ENCODE measurements at regions not wholly inside any gene's neighbourhood (a gene's known extent, or its start where the extent isn't known, plus 50 kb on each side); places are given as distances from the start of the nearest gene placed in this dataset.

GRCh38 chr9:29150606-29151005 lies 1577.3 kb upstream of the C9orf72 start:
- no peaks in the 10 kb centered on the region for H3K27me3 ChIP-seq (ENCODE audit: control insufficient read depth, insufficient read depth, low read length)
- H3K9me3 Mint-ChIP-seq = peaks cover 0 to 2% of the 10 kb centered on the region in 2 donors
- ATAC-seq = no peak
- no peaks in the 10 kb centered on the region for H3K36me3 ChIP-seq (ENCODE audit: control insufficient read depth, insufficient read depth, low read length)
- H3K36me3 Mint-ChIP-seq = no peaks in the 10 kb centered on the region
- no peak for TF ChIP-seq CTCF (IDR thresholded peaks at IDR 0.05)
- H3K27ac Mint-ChIP-seq = no peak overlapping the region
- no peaks in the 10 kb centered on the region for H3K4me1 ChIP-seq (ENCODE audit: control insufficient read depth, insufficient read depth, low read length)
- intact Hi-C loops (cut with micrococcal nuclease) = no loop called here
- H3K4me1 Mint-ChIP-seq = peaks cover 0 to 26% of the 10 kb centered on the region in 2 donors
- WGBS (ENCODE audit: insufficient coverage) = 91% methylated on average over 3 of the region's 3 CpGs
- H3K27me3 Mint-ChIP-seq (ENCODE audit: low read depth in 2 of 2) = no peaks in the 10 kb centered on the region
- H3K27ac ChIP-seq (ENCODE audit: low read length) = no peak overlapping the region
- no peak for DNase-seq
- H3K4me3 Mint-ChIP-seq = no peak overlapping the region
- no peak overlapping the region for H3K4me3 ChIP-seq (ENCODE audit: low read length)
- H3K9me3 ChIP-seq (ENCODE audit: control insufficient read depth, insufficient read depth, low read length) = peaks cover 8% of the 10 kb centered on the region

GRCh38 chr9:29160763-29161353 lies 1587.6 kb upstream of the C9orf72 start:
- H3K4me1 Mint-ChIP-seq = peaks cover 6 to 52% of the 10 kb centered on the region in 2 donors
- DNase-seq = no peak
- Histone ChIP-seq H3K27me3 (ENCODE audit: control insufficient read depth, insufficient read depth, low read length) (no peaks in the 10 kb centered on the region), H3K4me3 (ENCODE audit: low read length) (no peak overlapping the region), H3K4me1 (ENCODE audit: control insufficient read depth, insufficient read depth, low read length) (no peaks in the 10 kb centered on the region), H3K9me3 (ENCODE audit: control insufficient read depth, insufficient read depth, low read length) (no peaks in the 10 kb centered on the region), H3K27ac (ENCODE audit: low read length) (no peak overlapping the region), H3K36me3 (ENCODE audit: control insufficient read depth, insufficient read depth, low read length) (no peaks in the 10 kb centered on the region)
- no peaks in the 10 kb centered on the region for H3K27me3 Mint-ChIP-seq (ENCODE audit: low read depth in 2 of 2)
- no peak for ATAC-seq
- no peaks in the 10 kb centered on the region for H3K36me3 Mint-ChIP-seq
- H3K27ac Mint-ChIP-seq = no peak overlapping the region
- TF ChIP-seq CTCF (IDR thresholded peaks at IDR 0.05) = no peak
- intact Hi-C loops (cut with micrococcal nuclease) = loop anchor here (1.0 kb wide), 1 partner anchor 15 kb away; no protein-coding TSS in a partner anchor
- 87% methylated on average over 6 of the region's 6 CpGs for WGBS (ENCODE audit: insufficient coverage)
- H3K9me3 Mint-ChIP-seq = peaks cover 3 to 5% of the 10 kb centered on the region in 2 donors
- H3K4me3 Mint-ChIP-seq = no peak overlapping the region

- TF ChIP-seq CTCF (IDR thresholded peaks at IDR 0.05) = no peak
- H3K4me3 ChIP-seq (ENCODE audit: low read length) = no peak overlapping the region
- no CpG with 5 or more reads among the region's 3 CpGs for WGBS (ENCODE audit: insufficient coverage)
- no peak overlapping the region for H3K27ac ChIP-seq (ENCODE audit: low read length)
- Mint-ChIP-seq H3K4me1 (peaks cover 9 to 22% of the 10 kb centered on the region in 2 donors), H3K27me3 (ENCODE audit: low read depth in 2 of 2) (no peaks in the 10 kb centered on the region), H3K27ac (no peak overlapping the region), H3K9me3 (peaks cover 0 to 4% of the 10 kb centered on the region in 2 donors), H3K4me3 (no peak overlapping the region), H3K36me3 (no peaks in the 10 kb centered on the region)
- DNase-seq = no peak
- H3K36me3 ChIP-seq (ENCODE audit: control insufficient read depth, insufficient read depth, low read length) = no peaks in the 10 kb centered on the region
- no peak for ATAC-seq
- H3K27me3 ChIP-seq (ENCODE audit: control insufficient read depth, insufficient read depth, low read length) = no peaks in the 10 kb centered on the region
- no peaks in the 10 kb centered on the region for H3K4me1 ChIP-seq (ENCODE audit: control insufficient read depth, insufficient read depth, low read length)
- intact Hi-C loops (cut with micrococcal nuclease) = no loop called here
- no peaks in the 10 kb centered on the region for H3K9me3 ChIP-seq (ENCODE audit: control insufficient read depth, insufficient read depth, low read length)
Measured at GRCh38 chr9:29174136-29174535, 1600.9 kb upstream of the C9orf72 start.

GRCh38 chr9:29176231-29176630 lies 1603.0 kb upstream of the C9orf72 start:
- Mint-ChIP-seq H3K4me3 (no peak overlapping the region), H3K9me3 (peaks cover 0 to 2% of the 10 kb centered on the region in 2 donors), H3K36me3 (no peaks in the 10 kb centered on the region), H3K27ac (no peak overlapping the region), H3K27me3 (ENCODE audit: low read depth in 2 of 2) (no peaks in the 10 kb centered on the region), H3K4me1 (peaks cover 9 to 26% of the 10 kb centered on the region in 2 donors)
- intact Hi-C loops (cut with micrococcal nuclease) = loop anchor here (1.0 kb wide), 1 partner anchor 16 kb away; no protein-coding TSS in a partner anchor
- Histone ChIP-seq H3K27ac (ENCODE audit: low read length) (no peak overlapping the region), H3K9me3 (ENCODE audit: control insufficient read depth, insufficient read depth, low read length) (no peaks in the 10 kb centered on the region), H3K4me1 (ENCODE audit: control insufficient read depth, insufficient read depth, low read length) (no peaks in the 10 kb centered on the region), H3K4me3 (ENCODE audit: low read length) (no peak overlapping the region), H3K27me3 (ENCODE audit: control insufficient read depth, insufficient read depth, low read length) (no peaks in the 10 kb centered on the region), H3K36me3 (ENCODE audit: control insufficient read depth, insufficient read depth, low read length) (no peaks in the 10 kb centered on the region)
- no peak for ATAC-seq
- no peak for DNase-seq
- TF ChIP-seq CTCF (IDR thresholded peaks at IDR 0.05) = no peak
- 40% methylated on average over 1 of the region's 2 CpGs for WGBS (ENCODE audit: insufficient coverage)
